ENCODE measurements at regions not wholly inside any gene's neighbourhood (a gene's known extent, or its start where the extent isn't known, plus 50 kb on each side); places are given as distances from the start of the nearest gene placed in this dataset.

DNA sequence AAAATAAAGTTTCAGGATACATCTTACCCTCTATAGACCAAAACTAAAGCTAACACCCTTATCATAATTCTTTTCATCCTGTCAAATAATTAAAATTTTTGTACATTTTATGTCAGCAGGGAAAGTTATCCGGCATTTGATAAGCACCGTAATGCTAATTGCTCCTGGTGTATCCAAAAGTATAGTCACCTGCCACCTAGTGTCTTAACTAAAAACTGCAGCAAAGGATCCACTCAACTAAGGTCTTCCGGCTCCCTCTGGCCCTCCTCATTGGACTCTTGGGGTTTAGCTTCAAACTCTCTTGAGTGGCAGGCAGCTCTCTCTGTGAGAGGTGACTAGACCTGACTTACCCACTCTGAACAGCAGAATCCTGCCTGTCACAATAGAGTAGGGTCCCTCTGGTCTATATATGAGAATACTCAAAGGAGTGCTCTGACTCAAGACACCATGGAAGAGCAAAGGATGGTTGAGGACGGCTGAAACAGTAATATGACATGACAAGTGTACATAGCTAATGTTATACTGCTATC is 60.4 kb upstream of the CAST start:
- no peaks in the 10 kb centered on the region for H3K79me2 ChIP-seq (ENCODE audit: control insufficient read depth in 1 of 2, insufficient read depth in 2 of 2, low read length in 2 of 2)
- POLR2A ChIA-PET (ENCODE audit: partially characterized antibody), result no interaction called here
- no peak overlapping the region for H4K91ac ChIP-seq (replicated peaks; ENCODE audit: insufficient read length, low read length)
- H3K4ac ChIP-seq (replicated peaks; ENCODE audit: insufficient read length, low read depth, low read length), result no peak overlapping the region
- peak in 1 of 2 experiments; percentile 58 for DNase-seq (ENCODE audit: low read depth in 1 of 2, low spot score in 2 of 2)
- H3K56ac ChIP-seq (replicated peaks; ENCODE audit: insufficient read length, low read depth, low read length), result no peak overlapping the region
- no peaks in the 10 kb centered on the region for H3K79me1 ChIP-seq (ENCODE audit: low read depth, low read length)
- H3K4me2 ChIP-seq (ENCODE audit: insufficient read depth in 1 of 2, low read depth in 2 of 2, low read length in 2 of 2), result no peak overlapping the region
- H2AK5ac ChIP-seq (ENCODE audit: low read depth, low read length), result no peak overlapping the region
- H3K9me3 ChIP-seq (ENCODE audit: insufficient read depth in 2 of 2, low read depth in 1 of 2, low read length in 1 of 2), result peaks cover 0 to 3% of the 10 kb centered on the region in 2 experiments; a peak in 1 of 4 replicates
- H3K4me3 ChIP-seq (ENCODE audit: extremely low read depth in 1 of 4, insufficient read depth in 2 of 4, low read depth in 3 of 4, low read length in 4 of 4), result no peak overlapping the region
- no peak overlapping the region for H3K18ac ChIP-seq (ENCODE audit: extremely low read depth, low read length)
- TF ChIP-seq, protein P1, sequence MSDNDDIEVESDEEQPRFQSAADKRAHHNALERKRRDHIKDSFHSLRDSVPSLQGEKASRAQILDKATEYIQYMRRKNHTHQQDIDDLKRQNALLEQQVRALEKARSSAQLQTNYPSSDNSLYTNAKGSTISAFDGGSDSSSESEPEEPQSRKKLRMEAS (IDR thresholded peaks at IDR 0.05), result no peak
- TF ChIP-seq RAD21 (IDR thresholded peaks at IDR 0.05 in 1 of 2, conservative IDR thresholded peaks at IDR 0.05 in 1 of 2; ENCODE audit: low read depth in 2 of 2, low read length in 2 of 2), result peak; percentile 60 to 72
- TF ChIP-seq, protein P2, sequence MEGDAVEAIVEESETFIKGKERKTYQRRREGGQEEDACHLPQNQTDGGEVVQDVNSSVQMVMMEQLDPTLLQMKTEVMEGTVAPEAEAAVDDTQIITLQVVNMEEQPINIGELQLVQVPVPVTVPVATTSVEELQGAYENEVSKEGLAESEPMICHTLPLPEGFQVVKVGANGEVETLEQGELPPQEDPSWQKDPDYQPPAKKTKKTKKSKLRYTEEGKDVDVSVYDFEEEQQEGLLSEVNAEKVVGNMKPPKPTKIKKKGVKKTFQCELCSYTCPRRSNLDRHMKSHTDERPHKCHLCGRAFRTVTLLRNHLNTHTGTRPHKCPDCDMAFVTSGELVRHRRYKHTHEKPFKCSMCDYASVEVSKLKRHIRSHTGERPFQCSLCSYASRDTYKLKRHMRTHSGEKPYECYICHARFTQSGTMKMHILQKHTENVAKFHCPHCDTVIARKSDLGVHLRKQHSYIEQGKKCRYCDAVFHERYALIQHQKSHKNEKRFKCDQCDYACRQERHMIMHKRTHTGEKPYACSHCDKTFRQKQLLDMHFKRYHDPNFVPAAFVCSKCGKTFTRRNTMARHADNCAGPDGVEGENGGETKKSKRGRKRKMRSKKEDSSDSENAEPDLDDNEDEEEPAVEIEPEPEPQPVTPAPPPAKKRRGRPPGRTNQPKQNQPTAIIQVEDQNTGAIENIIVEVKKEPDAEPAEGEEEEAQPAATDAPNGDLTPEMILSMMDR (IDR thresholded peaks at IDR 0.05; ENCODE audit: control extremely low read depth in 1 of 3, insufficient read depth in 1 of 3, low read depth in 1 of 3, low read length in 3 of 3), result peak; percentile 16 to 76 (median 75)
- CTCF ChIA-PET (ENCODE audit: partially characterized antibody), result interaction anchor here (0.5 to 7.1 kb wide), 63 partner anchors 9 to 796 kb away, joined by 3 to 118 read pairs (median 3); partner anchors contain the start of gene PCSK1
- peak; percentile 71 for FAIRE-seq
- H4K20me1 ChIP-seq (replicated peaks in 1 of 2; ENCODE audit: control insufficient read depth in 1 of 2, insufficient read depth in 2 of 2, low read length in 2 of 2), result no peaks in the 10 kb centered on the region
- H2BK5ac ChIP-seq (ENCODE audit: low read depth, low read length), result no peak overlapping the region
- no peak overlapping the region for H3K23ac ChIP-seq (ENCODE audit: insufficient read length)
- no peaks in the 10 kb centered on the region for H3K23me2 ChIP-seq (ENCODE audit: low read depth, low read length)
- peaks cover 0 to 5% (median 0%) of the 10 kb centered on the region in 4 experiments; a peak in 1 of 7 replicates for H3K4me1 ChIP-seq (replicated peaks in 1 of 4; ENCODE audit: control insufficient read depth in 3 of 4, insufficient read depth in 4 of 4, low read length in 3 of 4)
- H2BK120ac ChIP-seq (replicated peaks; ENCODE audit: low read depth, low read length), result no peak overlapping the region
- no peak overlapping the region for H3K9ac ChIP-seq (replicated peaks in 1 of 4; ENCODE audit: extremely low read depth in 1 of 4, low read depth in 3 of 4, low read length in 3 of 4)
- no peak overlapping the region for H3K27ac ChIP-seq (ENCODE audit: low read depth, low read length)
- H2BK12ac ChIP-seq (ENCODE audit: low read depth, low read length), result no peak overlapping the region
- no peak overlapping the region for H2BK15ac ChIP-seq (ENCODE audit: low read length)
- no peak overlapping the region for H4K5ac ChIP-seq (ENCODE audit: insufficient read length, low read depth, low read length)
- no peak overlapping the region for H3K14ac ChIP-seq (ENCODE audit: insufficient read length)
- H2AFZ ChIP-seq (ENCODE audit: low read length), result 0 out of 2 replicates have a peak overlapping the region, but pooled peaks have one; percentile 56
- no peaks in the 10 kb centered on the region for H3K36me3 ChIP-seq (ENCODE audit: control insufficient read depth in 2 of 4, insufficient read depth in 4 of 4, low read length in 3 of 4)
- H4K8ac ChIP-seq (ENCODE audit: extremely low read depth, insufficient read depth, low read length), result no peak overlapping the region
- H3K27me3 ChIP-seq (replicated peaks in 1 of 4; ENCODE audit: control insufficient read depth in 3 of 4, extremely low read depth in 1 of 4, insufficient read depth in 3 of 4, low read length in 3 of 4), result no peaks in the 10 kb centered on the region
- no peak overlapping the region for H2BK20ac ChIP-seq (ENCODE audit: low read length)
- WGBS, 2 experiments (ENCODE audit: extremely low coverage in 1 of 2, insufficient coverage in 1 of 2, insufficient read length in 1 of 2, insufficient replicate concordance in 2 of 2, low coverage in 1 of 2, low lambda C conversion rate in 2 of 2, missing lambda C conversion rate in 1 of 2), result 62% methylated on average over 4 of the region's 4 CpGs; no CpG with 5 or more reads in 1 of the 2 experiments

All from H1 (cell line).